Common myeloid progenitor, CD34-positive (primary cell): ENCODE measurements at regions not wholly inside any gene's neighbourhood (a gene's known extent, or its start where the extent isn't known, plus 50 kb on each side); places are given as distances from the start of the nearest gene placed in this dataset.

Source experiments
- CTCF ChIA-PET: fragments of 350-600 bp; sonication (Branson Sonifier 250); formaldehyde crosslinking; loops from one replicate; lab custom pipeline; 2021; ENCODE audit warnings: antibody characterized with exemption; lab: Charles Lee
- POLR2A ChIA-PET: fragments of 350-600 bp; sonication (Branson Sonifier 250); formaldehyde crosslinking; loops from one replicate; lab custom pipeline; 2021; ENCODE audit warnings: antibody characterized with exemption; lab: Charles Lee
- DNase-seq, 3 donors: peaks; one replicate each; pipeline versions ENCODE4 v3.0.0 to v3.0.0-alpha.2; 2013
- H3K27ac ChIP-seq, 2 experiments: 1 replicate in 1 of 2; 2 replicates in 1 of 2; pipeline ENCODE4 v1.7.0; 2013; ENCODE audit warnings: inconsistent platforms in 2 of 2, low read length in 2 of 2, mild to moderate bottlenecking in 2 of 2, low read depth in 1 of 2, moderate library complexity in 1 of 2; ENCODE audit not compliant: severe bottlenecking in 2 of 2, insufficient read depth in 1 of 2, poor library complexity in 1 of 2
- H3K27me3 ChIP-seq, 5 experiments: replicated peaks in 2 of 5; 1 replicate in 3 of 5; 2 replicates in 2 of 5; pipeline versions ENCODE4 v1.6.1 to v1.7.0; 2013; ENCODE audit warnings: low read length in 4 of 5, mild to moderate bottlenecking in 2 of 5, moderate library complexity in 2 of 5, inconsistent platforms in 1 of 5; ENCODE audit not compliant: insufficient read depth in 5 of 5, control insufficient read depth in 4 of 5
- H3K36me3 ChIP-seq, 4 experiments: 1 replicate in 2 of 4; 2 replicates in 2 of 4; pipeline versions ENCODE4 v1.6.1 to v1.7.0; 2013; ENCODE audit warnings: low read length in 3 of 4, control low read depth in 1 of 4, mild to moderate bottlenecking in 1 of 4; ENCODE audit not compliant: control insufficient read depth in 4 of 4, insufficient read depth in 4 of 4
- H3K4me1 ChIP-seq, 4 experiments: 1 replicate in 3 of 4; 2 replicates in 1 of 4; pipeline versions ENCODE4 v1.6.1 to v1.7.1; 2013; ENCODE audit warnings: low read length in 3 of 4, mild to moderate bottlenecking in 3 of 4, control low read depth in 1 of 4, inconsistent platforms in 1 of 4, moderate library complexity in 1 of 4; ENCODE audit not compliant: control insufficient read depth in 4 of 4, insufficient read depth in 4 of 4; ENCODE audit errors: control extremely low read depth in 1 of 4
- H3K4me3 ChIP-seq, 7 experiments: 1 replicate in 4 of 7; 2 replicates in 3 of 7; pipeline versions ENCODE4 v1.5.1 to v1.7.0; 2013; ENCODE audit warnings: mild to moderate bottlenecking in 7 of 7, low read length in 6 of 7, moderate library complexity in 6 of 7, inconsistent platforms in 2 of 7, low read depth in 2 of 7, control low read depth in 1 of 7; ENCODE audit not compliant: insufficient read depth in 4 of 7, control insufficient read depth in 1 of 7; ENCODE audit errors: extremely low read depth in 1 of 7
- H3K9me3 ChIP-seq, 5 experiments: 1 replicate in 4 of 5; 2 replicates in 1 of 5; pipeline versions ENCODE4 v1.6.1 to v1.7.1; 2013; ENCODE audit warnings: low read length in 4 of 5, mild to moderate bottlenecking in 2 of 5, inconsistent platforms in 1 of 5, low read depth in 1 of 5, moderate library complexity in 1 of 5; ENCODE audit not compliant: control insufficient read depth in 4 of 5, insufficient read depth in 2 of 5; ENCODE audit errors: control extremely low read depth in 1 of 5
- WGBS: methylation state at CpG from one replicate; pipeline ENCODE4 v1.1.5; 2013; ENCODE audit not compliant: insufficient coverage; 5-methylcytosine and 5-hydroxymethylcytosine counted together

DNA sequence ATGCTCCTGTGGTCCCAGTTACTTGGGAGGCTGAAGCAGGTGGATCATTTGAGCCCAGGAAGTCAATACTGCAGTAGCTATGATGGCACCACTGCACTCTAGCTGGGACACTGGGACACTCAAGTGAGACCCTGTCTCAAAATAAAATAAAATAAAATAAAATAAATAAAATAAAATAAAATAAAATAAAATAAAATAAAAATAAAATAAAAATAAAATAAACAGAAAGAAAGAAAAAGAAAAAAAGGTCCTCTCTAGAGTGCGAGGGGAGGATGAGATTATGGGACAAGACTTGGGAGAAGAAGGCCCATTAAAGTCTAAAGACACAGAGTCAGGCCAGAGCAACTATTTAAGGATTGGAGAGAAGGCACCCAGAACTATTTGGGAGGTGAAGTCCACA, 172.5 kb downstream of the IER5 start:
- Histone ChIP-seq H3K27ac (no peak overlapping the region), H3K9me3 (no peaks in the 10 kb centered on the region), H3K4me1 (no peaks in the 10 kb centered on the region), H3K4me3 (no peak overlapping the region), H3K36me3 (no peaks in the 10 kb centered on the region), H3K27me3 (peaks cover 0 to 11% (median 7%) of the 10 kb centered on the region in 5 experiments)
- ChIA-PET CTCF (no interaction called here), POLR2A (no interaction called here)
- WGBS, result 100% methylated on average over 1 of the region's 1 CpG
- no peak for DNase-seq

DNA sequence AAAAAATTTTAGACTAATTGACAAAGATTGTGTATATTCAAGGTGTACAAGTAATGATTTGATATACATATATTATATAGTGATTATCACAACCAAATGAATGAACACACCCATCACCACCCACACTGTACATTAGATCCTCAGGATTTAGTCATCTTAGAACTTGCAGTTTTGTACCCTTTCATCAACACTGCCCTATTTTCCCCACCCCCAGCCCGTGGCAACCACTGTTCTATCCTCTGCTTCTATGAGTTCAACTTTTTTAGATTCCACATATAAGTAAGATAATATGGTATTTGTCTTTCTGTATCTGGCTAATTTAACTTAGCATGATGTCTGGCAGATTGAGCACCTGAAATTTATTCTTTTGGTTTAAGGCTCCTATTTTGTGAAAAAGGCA, 173.6 kb downstream of the IER5 start:
- WGBS, result no CpG with 5 or more reads among the region's 1 CpG
- H3K27me3 ChIP-seq, result peaks cover 0 to 11% (median 6%) of the 10 kb centered on the region in 5 experiments
- H3K9me3 ChIP-seq, result no peaks in the 10 kb centered on the region
- H3K36me3 ChIP-seq, result no peaks in the 10 kb centered on the region
- ChIA-PET POLR2A (no interaction called here), CTCF (no interaction called here)
- no peaks in the 10 kb centered on the region for H3K4me1 ChIP-seq
- no peak overlapping the region for H3K4me3 ChIP-seq
- no peak for DNase-seq
- H3K27ac ChIP-seq, result no peak overlapping the region

DNA sequence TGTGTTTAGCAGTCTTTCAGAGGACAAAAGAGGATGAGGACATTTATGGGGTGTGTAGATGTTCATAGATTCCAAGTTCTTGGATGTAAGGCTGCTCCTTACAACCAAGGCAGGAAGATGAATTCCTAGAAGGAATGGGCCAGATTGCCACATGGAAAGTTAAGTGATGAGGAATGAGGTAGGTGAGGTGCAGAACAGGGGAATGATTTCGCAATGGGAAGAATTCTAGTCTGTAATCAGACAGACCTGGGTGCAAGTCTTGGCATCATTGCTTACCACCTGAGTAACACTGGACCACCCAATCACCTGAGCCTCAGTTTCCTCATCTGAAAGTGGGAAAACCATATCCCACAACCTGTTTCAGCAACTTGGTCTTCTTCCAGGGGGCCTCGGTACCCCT, 174.9 kb downstream of the IER5 start:
- WGBS, result 100% methylated on average over 1 of the region's 2 CpGs
- Histone ChIP-seq H3K36me3 (no peaks in the 10 kb centered on the region), H3K27me3 (peaks cover 0 to 8% (median 3%) of the 10 kb centered on the region in 5 experiments), H3K27ac (no peak overlapping the region), H3K9me3 (no peaks in the 10 kb centered on the region), H3K4me3 (no peak overlapping the region), H3K4me1 (no peaks in the 10 kb centered on the region)
- no peak for DNase-seq
- POLR2A ChIA-PET, result no interaction called here
- CTCF ChIA-PET, result no interaction called here

DNA sequence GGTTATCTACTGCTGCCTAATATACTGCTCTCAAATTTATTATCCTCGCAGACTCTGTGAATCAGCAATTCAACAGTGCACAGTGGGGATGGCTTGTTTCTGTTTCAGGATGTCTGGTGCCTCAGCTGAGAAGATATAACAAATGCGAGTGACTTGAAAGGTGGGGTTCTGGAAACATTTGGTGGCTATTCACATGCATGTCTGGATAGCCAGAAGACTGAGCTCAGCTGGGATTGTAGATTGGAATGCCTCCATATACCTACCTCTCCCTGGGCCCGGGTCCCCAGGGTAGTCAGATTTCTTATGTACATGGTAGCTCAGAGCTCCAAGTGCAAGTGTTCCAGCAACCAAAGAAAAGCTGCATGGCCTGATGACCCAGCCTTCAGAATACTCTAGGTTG, 176.3 kb downstream of the IER5 start:
- Histone ChIP-seq H3K36me3 (no peaks in the 10 kb centered on the region), H3K9me3 (no peaks in the 10 kb centered on the region), H3K27ac (no peak overlapping the region), H3K4me1 (no peaks in the 10 kb centered on the region), H3K4me3 (no peak overlapping the region), H3K27me3 (peaks cover 0 to 4% (median 0%) of the 10 kb centered on the region in 5 experiments)
- ChIA-PET POLR2A (no interaction called here), CTCF (no interaction called here)
- WGBS, result 90% methylated on average over 2 of the region's 3 CpGs
- DNase-seq, result no peak

DNA sequence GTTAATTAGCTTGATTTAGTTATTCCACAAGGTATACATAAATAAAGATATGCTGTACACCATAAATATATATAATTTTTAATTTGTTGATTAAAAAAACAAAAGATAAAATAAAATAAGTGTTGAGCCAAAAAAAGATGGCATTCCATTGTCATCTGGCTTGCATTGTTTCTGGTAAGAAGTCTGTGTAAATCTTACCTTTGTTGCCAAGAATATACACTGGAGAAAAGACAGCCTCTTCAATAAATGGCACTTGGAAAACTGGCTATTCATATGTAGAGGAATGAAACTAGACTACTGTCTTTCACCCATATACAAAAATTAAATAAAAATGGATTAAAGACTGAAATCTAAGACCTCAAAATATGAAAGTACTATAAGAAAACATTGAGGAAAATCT, 196.5 kb downstream of the IER5 start:
- peaks cover 0 to 21% (median 4%) of the 10 kb centered on the region in 5 experiments for H3K9me3 ChIP-seq
- ChIA-PET CTCF (interaction anchor here (0.8 kb wide), 1 partner anchor 57 kb away, joined by 3 read pairs; no protein-coding TSS in a partner anchor), POLR2A (no interaction called here)
- H3K4me1 ChIP-seq, result no peaks in the 10 kb centered on the region
- H3K4me3 ChIP-seq, result no peak overlapping the region
- H3K36me3 ChIP-seq, result no peaks in the 10 kb centered on the region
- H3K27me3 ChIP-seq, result no peaks in the 10 kb centered on the region
- DNase-seq, result no peak
- no peak overlapping the region for H3K27ac ChIP-seq

DNA sequence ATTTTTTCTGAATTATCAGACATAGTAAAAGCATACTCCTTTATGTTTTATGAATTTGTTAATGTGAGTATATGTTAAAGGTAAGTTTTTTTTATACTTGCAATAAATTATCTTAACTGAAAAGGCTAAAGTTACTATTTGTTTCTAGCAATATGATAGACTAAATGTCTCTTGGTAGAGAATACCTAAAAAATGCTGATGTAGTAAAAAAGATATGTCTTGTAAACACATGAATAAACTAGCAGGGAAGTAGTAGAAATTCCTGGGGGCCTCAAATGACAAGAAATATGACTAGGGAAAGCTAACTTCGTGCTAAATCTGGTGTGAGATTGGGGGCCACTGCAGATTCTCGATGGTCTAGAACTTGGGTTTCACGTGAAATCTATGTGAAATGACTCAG, 188.1 kb upstream of the CACNA1E start:
- ChIA-PET CTCF (no interaction called here), POLR2A (no interaction called here)
- no peaks in the 10 kb centered on the region for H3K4me1 ChIP-seq
- no peak overlapping the region for H3K27ac ChIP-seq
- H3K36me3 ChIP-seq, result no peaks in the 10 kb centered on the region
- H3K4me3 ChIP-seq, result no peak overlapping the region
- DNase-seq, result no peak
- 95% methylated on average over 3 of the region's 3 CpGs for WGBS
- peaks cover 0 to 7% (median 0%) of the 10 kb centered on the region in 5 experiments for H3K27me3 ChIP-seq
- H3K9me3 ChIP-seq, result peaks cover 0 to 1% (median 0%) of the 10 kb centered on the region in 5 experiments

DNA sequence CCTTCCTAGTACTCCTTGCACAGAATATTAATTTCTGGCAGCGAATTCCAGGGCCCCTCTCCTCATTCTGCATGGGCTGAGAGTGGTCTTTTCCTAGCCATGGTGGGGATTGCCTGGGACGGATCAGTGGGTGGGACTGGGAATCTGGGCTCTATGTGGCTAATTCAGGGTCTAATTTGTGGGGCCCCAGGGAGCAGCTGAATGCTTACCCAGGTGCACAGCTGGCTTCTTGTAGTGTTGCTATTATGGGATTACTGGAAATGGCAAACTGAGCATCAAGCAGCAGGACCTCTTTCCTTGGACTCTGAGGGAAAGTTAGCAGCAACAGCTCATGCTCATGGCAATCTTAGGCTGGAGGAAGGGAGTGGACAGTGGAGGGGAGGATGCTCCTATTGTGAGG, 187.1 kb upstream of the CACNA1E start:
- H3K27me3 ChIP-seq, result peaks cover 0 to 7% (median 0%) of the 10 kb centered on the region in 5 experiments
- no peaks in the 10 kb centered on the region for H3K36me3 ChIP-seq
- H3K9me3 ChIP-seq, result peaks cover 0 to 1% (median 0%) of the 10 kb centered on the region in 5 experiments
- no peaks in the 10 kb centered on the region for H3K4me1 ChIP-seq
- POLR2A ChIA-PET, result no interaction called here
- DNase-seq, result no peak
- H3K4me3 ChIP-seq, result no peak overlapping the region
- 75% methylated on average over 2 of the region's 2 CpGs for WGBS
- CTCF ChIA-PET, result no interaction called here
- no peak overlapping the region for H3K27ac ChIP-seq
